Endothelial cell (in vitro differentiated cells): ENCODE measurements at regions not wholly inside any gene's neighbourhood (a gene's known extent, or its start where the extent isn't known, plus 50 kb on each side); places are given as distances from the start of the nearest gene placed in this dataset.
"Not testable (repeated sequence)": the region's sequence is repeated elsewhere in the genome, so short reads cannot be mapped to it uniquely, and the experiment has no call there.

Source experiments
- DNase-seq: peaks from one replicate; pipeline ENCODE4 v3.0.0; 2021; ENCODE audit warnings: low spot score
- H3K27ac Mint-ChIP-seq: one replicate; pipeline ENCODE4 v1.8.0; 2021; ENCODE audit warnings: mixed read lengths, inconsistent platforms; ENCODE audit not compliant: unreplicated experiment
- H3K27me3 Mint-ChIP-seq: one replicate; pipeline ENCODE4 v1.8.0; 2021; ENCODE audit warnings: mild to moderate bottlenecking, moderate library complexity, mixed read lengths, inconsistent platforms; ENCODE audit not compliant: unreplicated experiment
- H3K36me3 Mint-ChIP-seq: one replicate; pipeline ENCODE4 v1.8.0; 2021; ENCODE audit warnings: mild to moderate bottlenecking, low read depth, mixed read lengths, inconsistent platforms; ENCODE audit not compliant: unreplicated experiment
- H3K4me1 Mint-ChIP-seq: one replicate; pipeline ENCODE4 v1.8.0; 2021; ENCODE audit warnings: mild to moderate bottlenecking, mixed read lengths, inconsistent platforms; ENCODE audit not compliant: unreplicated experiment
- H3K4me3 Mint-ChIP-seq: one replicate; pipeline ENCODE4 v1.8.0; 2021; ENCODE audit warnings: mild to moderate bottlenecking, mixed read lengths, inconsistent platforms; ENCODE audit not compliant: unreplicated experiment
- H3K9me3 Mint-ChIP-seq: one replicate; pipeline ENCODE4 v1.8.0; 2021; ENCODE audit warnings: mixed read lengths, inconsistent platforms; ENCODE audit not compliant: unreplicated experiment
- CTCF ChIP-seq: fragments of 200-600 bp; sonication (generic); IDR thresholded peaks from one replicate; pipeline ENCODE4 v1.5.0; 2021; ENCODE audit warnings: antibody characterized with exemption; ENCODE audit not compliant: unreplicated experiment

- DNase-seq = no peak
- H3K9me3 Mint-ChIP-seq = no peaks in the 10 kb centered on the region
- no peak overlapping the region for H3K27ac Mint-ChIP-seq
- no peaks in the 10 kb centered on the region for H3K27me3 Mint-ChIP-seq
- TF ChIP-seq CTCF = no peak
- no peak overlapping the region for H3K4me3 Mint-ChIP-seq
- H3K36me3 Mint-ChIP-seq = no peaks in the 10 kb centered on the region
- peaks cover 4% of the 10 kb centered on the region for H3K4me1 Mint-ChIP-seq
Observed at GRCh38 chr21:27034796-27035195, 67.9 kb upstream of the ADAMTS5 start.

GRCh38 chr21:27033471-27033870, 66.6 kb upstream of the ADAMTS5 start:
- H3K27ac Mint-ChIP-seq = no peak overlapping the region
- no peak for DNase-seq
- no peaks in the 10 kb centered on the region for H3K27me3 Mint-ChIP-seq
- H3K4me1 Mint-ChIP-seq = peaks cover 4% of the 10 kb centered on the region
- H3K36me3 Mint-ChIP-seq = no peaks in the 10 kb centered on the region
- H3K9me3 Mint-ChIP-seq = no peaks in the 10 kb centered on the region
- H3K4me3 Mint-ChIP-seq = no peak overlapping the region
- no peak for TF ChIP-seq CTCF

DNA sequence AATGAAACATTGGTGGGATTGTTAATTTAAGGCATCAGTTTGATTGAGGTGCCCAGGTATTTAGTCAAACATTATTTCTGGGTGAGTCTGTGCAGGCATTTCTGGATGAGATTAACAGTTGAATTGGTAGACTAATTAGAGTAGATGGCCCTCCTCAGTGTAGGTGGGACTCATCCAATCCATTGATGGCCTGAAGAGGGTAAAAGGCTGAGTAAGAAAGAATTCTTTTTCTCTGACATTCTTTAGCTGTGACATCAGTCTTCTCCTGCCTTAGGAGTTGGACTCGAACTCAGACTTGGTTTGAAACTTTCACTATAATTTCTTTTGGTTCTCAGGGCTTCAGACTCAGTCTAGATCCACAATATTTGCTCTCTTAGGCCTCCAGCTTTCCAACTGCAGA, 59.6 kb upstream of the ADAMTS5 start:
- Mint-ChIP-seq H3K27me3 (no peaks in the 10 kb centered on the region), H3K4me1 (peaks cover 2% of the 10 kb centered on the region), H3K27ac (no peak overlapping the region), H3K36me3 (no peaks in the 10 kb centered on the region), H3K4me3 (no peak overlapping the region), H3K9me3 (no peaks in the 10 kb centered on the region)
- no peak for TF ChIP-seq CTCF
- no peak for DNase-seq

DNA sequence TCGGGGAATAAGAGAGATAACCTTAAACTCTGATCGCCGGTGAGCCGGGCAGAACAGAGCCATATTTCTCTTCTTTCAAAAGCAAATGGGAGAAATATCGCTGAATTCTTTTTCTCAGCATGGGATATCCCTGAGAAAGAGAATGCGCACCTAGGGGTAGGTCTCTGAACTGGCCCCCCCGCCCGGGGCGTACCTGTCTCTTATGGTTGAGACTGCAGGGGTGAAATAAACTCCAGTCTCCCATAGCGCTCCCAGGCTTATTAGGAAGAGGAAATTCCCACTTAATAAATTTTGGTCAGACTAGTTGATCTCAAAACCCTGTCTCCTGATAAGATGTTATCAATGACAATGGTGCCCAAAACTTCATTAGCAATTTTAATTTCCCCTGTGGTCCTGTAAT, 58.8 kb upstream of the ADAMTS5 start:
- H3K4me3 Mint-ChIP-seq, H3K4me1 Mint-ChIP-seq, H3K27me3 Mint-ChIP-seq, H3K27ac Mint-ChIP-seq, H3K36me3 Mint-ChIP-seq, DNase-seq, H3K9me3 Mint-ChIP-seq: not testable (repeated sequence)

GRCh38 chr21:27024971-27025370, 58.1 kb upstream of the ADAMTS5 start:
- Mint-ChIP-seq H3K27ac (no peak overlapping the region), H3K4me1 (peaks cover 2% of the 10 kb centered on the region), H3K4me3 (no peak overlapping the region), H3K27me3 (no peaks in the 10 kb centered on the region), H3K9me3 (no peaks in the 10 kb centered on the region), H3K36me3 (no peaks in the 10 kb centered on the region)
- no peak for TF ChIP-seq CTCF
- DNase-seq = no peak

GRCh38 chr21:27024301-27024700, 57.4 kb upstream of the ADAMTS5 start:
- H3K4me1 Mint-ChIP-seq = peaks cover 2% of the 10 kb centered on the region
- no peaks in the 10 kb centered on the region for H3K9me3 Mint-ChIP-seq
- no peaks in the 10 kb centered on the region for H3K36me3 Mint-ChIP-seq
- H3K4me3 Mint-ChIP-seq = no peak overlapping the region
- no peak for TF ChIP-seq CTCF
- no peaks in the 10 kb centered on the region for H3K27me3 Mint-ChIP-seq
- H3K27ac Mint-ChIP-seq = no peak overlapping the region
- no peak for DNase-seq
